ENCODE measurements at regions not wholly inside any gene's neighbourhood (a gene's known extent, or its start where the extent isn't known, plus 50 kb on each side); places are given as distances from the start of the nearest gene placed in this dataset.

GRCh38 chr3:137692803-137693431 is 71.2 kb upstream of the SOX14 start:
- FAIRE-seq (no peak), DNase-seq (ENCODE audit: low read depth, low spot score) (no peak)
- H3K4me2 ChIP-seq (ENCODE audit: control insufficient read depth, extremely low read depth, insufficient read depth, low read depth, low read length): no peak overlapping the region
- H3K36me3 ChIP-seq (ENCODE audit: control insufficient read depth in 2 of 2, extremely low read depth in 1 of 2, insufficient read depth in 2 of 2, low read length in 2 of 2): no peaks in the 10 kb centered on the region
- no peak for TF ChIP-seq EZH2 (IDR thresholded peaks at IDR 0.05; ENCODE audit: low read length)
- TF ChIP-seq, protein P1, sequence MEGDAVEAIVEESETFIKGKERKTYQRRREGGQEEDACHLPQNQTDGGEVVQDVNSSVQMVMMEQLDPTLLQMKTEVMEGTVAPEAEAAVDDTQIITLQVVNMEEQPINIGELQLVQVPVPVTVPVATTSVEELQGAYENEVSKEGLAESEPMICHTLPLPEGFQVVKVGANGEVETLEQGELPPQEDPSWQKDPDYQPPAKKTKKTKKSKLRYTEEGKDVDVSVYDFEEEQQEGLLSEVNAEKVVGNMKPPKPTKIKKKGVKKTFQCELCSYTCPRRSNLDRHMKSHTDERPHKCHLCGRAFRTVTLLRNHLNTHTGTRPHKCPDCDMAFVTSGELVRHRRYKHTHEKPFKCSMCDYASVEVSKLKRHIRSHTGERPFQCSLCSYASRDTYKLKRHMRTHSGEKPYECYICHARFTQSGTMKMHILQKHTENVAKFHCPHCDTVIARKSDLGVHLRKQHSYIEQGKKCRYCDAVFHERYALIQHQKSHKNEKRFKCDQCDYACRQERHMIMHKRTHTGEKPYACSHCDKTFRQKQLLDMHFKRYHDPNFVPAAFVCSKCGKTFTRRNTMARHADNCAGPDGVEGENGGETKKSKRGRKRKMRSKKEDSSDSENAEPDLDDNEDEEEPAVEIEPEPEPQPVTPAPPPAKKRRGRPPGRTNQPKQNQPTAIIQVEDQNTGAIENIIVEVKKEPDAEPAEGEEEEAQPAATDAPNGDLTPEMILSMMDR (optimal IDR thresholded peaks at IDR 0.05 in 1 of 3, IDR thresholded peaks at IDR 0.05 in 1 of 3, conservative IDR thresholded peaks at IDR 0.05 in 1 of 3; ENCODE audit: extremely low read depth in 1 of 3, insufficient read depth in 2 of 3, low read length in 3 of 3): peak; percentile 61 to 91 (median 85)
- no peaks in the 10 kb centered on the region for H3K4me1 ChIP-seq (ENCODE audit: control insufficient read depth, extremely low read depth, insufficient read depth, low read length)
- no peak overlapping the region for H3K27ac ChIP-seq (ENCODE audit: control insufficient read depth, insufficient read depth, low read length)
- no peaks in the 10 kb centered on the region for H3K9me3 ChIP-seq (ENCODE audit: control insufficient read depth, low read depth, low read length)
- H2AFZ ChIP-seq (ENCODE audit: control insufficient read depth, low read length): no peak overlapping the region
- no peaks in the 10 kb centered on the region for H3K27me3 ChIP-seq (ENCODE audit: control insufficient read depth, extremely low read depth, insufficient read depth, low read length)
- no peaks in the 10 kb centered on the region for H4K20me1 ChIP-seq (ENCODE audit: control insufficient read depth, extremely low read depth, insufficient read depth, low read length)
- no peak overlapping the region for H3K9ac ChIP-seq (ENCODE audit: control insufficient read depth, extremely low read depth, insufficient read depth, low read length)
- H3K9me1 ChIP-seq (ENCODE audit: control insufficient read depth, extremely low read depth, insufficient read depth, low read length): no peaks in the 10 kb centered on the region
- no peak overlapping the region for H3K4me3 ChIP-seq (ENCODE audit: control insufficient read depth in 2 of 3, extremely low read depth in 1 of 3, insufficient read depth in 2 of 3, low read depth in 1 of 3, low read length in 3 of 3)
- H3K79me2 ChIP-seq (ENCODE audit: control insufficient read depth, insufficient read depth, low read length): no peaks in the 10 kb centered on the region
- dilution Hi-C loops (cut with MboI; ENCODE audit: extremely low pct_ligation_motif_present, low sequenced_read_pairs): no loop called here

GRCh38 chr3:137693791-137694190 is 70.3 kb upstream of the SOX14 start:
- Histone ChIP-seq H4K20me1 (ENCODE audit: control insufficient read depth, extremely low read depth, insufficient read depth, low read length) (no peaks in the 10 kb centered on the region), H3K27me3 (ENCODE audit: control insufficient read depth, extremely low read depth, insufficient read depth, low read length) (no peaks in the 10 kb centered on the region), H3K4me1 (ENCODE audit: control insufficient read depth, extremely low read depth, insufficient read depth, low read length) (no peaks in the 10 kb centered on the region), H3K36me3 (ENCODE audit: control insufficient read depth in 2 of 2, extremely low read depth in 1 of 2, insufficient read depth in 2 of 2, low read length in 2 of 2) (no peaks in the 10 kb centered on the region), H2AFZ (ENCODE audit: control insufficient read depth, low read length) (no peak overlapping the region), H3K4me3 (ENCODE audit: control insufficient read depth in 2 of 3, extremely low read depth in 1 of 3, insufficient read depth in 2 of 3, low read depth in 1 of 3, low read length in 3 of 3) (no peak overlapping the region), H3K27ac (ENCODE audit: control insufficient read depth, insufficient read depth, low read length) (no peak overlapping the region), H3K4me2 (ENCODE audit: control insufficient read depth, extremely low read depth, insufficient read depth, low read depth, low read length) (no peak overlapping the region), H3K9me1 (ENCODE audit: control insufficient read depth, extremely low read depth, insufficient read depth, low read length) (no peaks in the 10 kb centered on the region), H3K9me3 (ENCODE audit: control insufficient read depth, low read depth, low read length) (no peaks in the 10 kb centered on the region), H3K9ac (ENCODE audit: control insufficient read depth, extremely low read depth, insufficient read depth, low read length) (no peak overlapping the region), H3K79me2 (ENCODE audit: control insufficient read depth, insufficient read depth, low read length) (no peaks in the 10 kb centered on the region)
- no peak for DNase-seq (ENCODE audit: low read depth, low spot score)
- no peak for FAIRE-seq
- TF ChIP-seq EZH2 (IDR thresholded peaks at IDR 0.05; ENCODE audit: low read length): no peak
- TF ChIP-seq, protein P1 (optimal IDR thresholded peaks at IDR 0.05 in 1 of 3, IDR thresholded peaks at IDR 0.05 in 1 of 3, conservative IDR thresholded peaks at IDR 0.05 in 1 of 3; ENCODE audit: extremely low read depth in 1 of 3, insufficient read depth in 2 of 3, low read length in 3 of 3): no peak
- dilution Hi-C loops (cut with MboI; ENCODE audit: extremely low pct_ligation_motif_present, low sequenced_read_pairs): no loop called here
